Kidney epithelial cell (primary cell): ENCODE measurements at regions not wholly inside any gene's neighbourhood (a gene's known extent, or its start where the extent isn't known, plus 50 kb on each side); places are given as distances from the start of the nearest gene placed in this dataset.

Experiments
- DNase-seq: peaks from one replicate; pipeline ENCODE4 v3.0.0-alpha.2; 2010; ENCODE audit warnings: low read depth
- H3K27me3 ChIP-seq: 2 replicates; pipeline ENCODE4 v1.6.0; 2011; ENCODE audit warnings: low read length; ENCODE audit not compliant: control insufficient read depth, insufficient read depth
- H3K36me3 ChIP-seq: 2 replicates; pipeline ENCODE4 v1.5.1; 2011; ENCODE audit warnings: low read length; ENCODE audit not compliant: control insufficient read depth, insufficient read depth
- H3K4me3 ChIP-seq: 2 replicates; pipeline ENCODE4 v1.5.1; 2011; ENCODE audit warnings: low read depth, mild to moderate bottlenecking, control low read depth, low read length
- CTCF ChIP-seq: IDR thresholded peaks from 2 replicates; pipeline ENCODE4 v1.5.1; 2011; ENCODE audit warnings: mild to moderate bottlenecking, moderate library complexity, low read length, control low read depth, inconsistent platforms; ENCODE audit not compliant: insufficient read depth, poor library complexity, severe bottlenecking

GRCh38 chr5:90111364-90112032, 298.1 kb downstream of the CETN3 start:
- H3K4me3 ChIP-seq, result no peak overlapping the region
- no peak for TF ChIP-seq CTCF
- no peaks in the 10 kb centered on the region for H3K36me3 ChIP-seq
- no peak for DNase-seq
- no peaks in the 10 kb centered on the region for H3K27me3 ChIP-seq

- no peak for TF ChIP-seq CTCF
- Histone ChIP-seq H3K4me3 (no peak overlapping the region), H3K36me3 (no peaks in the 10 kb centered on the region), H3K27me3 (no peaks in the 10 kb centered on the region)
- no peak for DNase-seq
Measured at GRCh38 chr5:90109285-90109684, 300.3 kb downstream of the CETN3 start.

DNA sequence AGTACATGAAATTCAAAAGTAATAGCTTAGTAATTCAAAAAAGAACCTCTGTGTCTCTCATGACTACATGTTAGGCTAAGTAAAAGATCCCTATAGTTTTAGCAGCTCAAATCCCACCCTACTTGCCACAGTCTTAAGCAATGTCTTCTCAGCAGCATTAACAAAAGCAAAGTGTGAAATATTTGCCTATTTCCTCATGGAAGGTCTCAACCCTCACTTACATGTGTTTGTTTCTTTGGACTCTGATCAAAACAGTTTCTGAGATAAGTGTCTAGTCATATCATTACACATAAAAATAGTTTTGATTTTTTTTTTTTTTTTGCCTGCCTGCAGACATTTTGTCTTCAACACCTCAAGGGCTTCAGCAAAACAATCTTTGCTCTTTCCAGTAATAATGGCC, 310.5 kb downstream of the CETN3 start:
- Histone ChIP-seq H3K27me3 (no peaks in the 10 kb centered on the region), H3K4me3 (no peak overlapping the region), H3K36me3 (no peaks in the 10 kb centered on the region)
- no peak for TF ChIP-seq CTCF
- DNase-seq, result no peak

DNA sequence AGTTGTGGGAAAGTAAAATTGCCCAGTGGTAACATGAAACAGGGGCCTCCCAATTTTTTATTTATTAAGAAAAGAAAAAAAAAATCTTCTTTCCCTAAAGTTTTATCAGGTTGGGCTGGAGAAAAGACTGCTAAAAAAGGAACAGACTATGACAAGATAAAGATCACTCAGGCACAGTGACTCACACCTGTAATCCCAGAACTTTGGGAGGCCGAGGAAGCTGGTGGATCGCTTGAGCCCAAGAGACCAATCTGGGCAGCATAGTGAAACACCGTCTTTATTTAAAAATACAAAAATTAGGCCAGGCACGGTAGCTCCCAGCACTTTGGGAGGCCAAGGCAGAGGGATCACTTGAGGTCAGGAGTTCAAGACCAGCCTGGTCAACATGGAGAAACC, 312.5 kb downstream of the CETN3 start:
- Histone ChIP-seq H3K36me3 (no peaks in the 10 kb centered on the region), H3K4me3 (no peak overlapping the region), H3K27me3 (no peaks in the 10 kb centered on the region)
- no peak for DNase-seq
- TF ChIP-seq CTCF, result no peak

DNA sequence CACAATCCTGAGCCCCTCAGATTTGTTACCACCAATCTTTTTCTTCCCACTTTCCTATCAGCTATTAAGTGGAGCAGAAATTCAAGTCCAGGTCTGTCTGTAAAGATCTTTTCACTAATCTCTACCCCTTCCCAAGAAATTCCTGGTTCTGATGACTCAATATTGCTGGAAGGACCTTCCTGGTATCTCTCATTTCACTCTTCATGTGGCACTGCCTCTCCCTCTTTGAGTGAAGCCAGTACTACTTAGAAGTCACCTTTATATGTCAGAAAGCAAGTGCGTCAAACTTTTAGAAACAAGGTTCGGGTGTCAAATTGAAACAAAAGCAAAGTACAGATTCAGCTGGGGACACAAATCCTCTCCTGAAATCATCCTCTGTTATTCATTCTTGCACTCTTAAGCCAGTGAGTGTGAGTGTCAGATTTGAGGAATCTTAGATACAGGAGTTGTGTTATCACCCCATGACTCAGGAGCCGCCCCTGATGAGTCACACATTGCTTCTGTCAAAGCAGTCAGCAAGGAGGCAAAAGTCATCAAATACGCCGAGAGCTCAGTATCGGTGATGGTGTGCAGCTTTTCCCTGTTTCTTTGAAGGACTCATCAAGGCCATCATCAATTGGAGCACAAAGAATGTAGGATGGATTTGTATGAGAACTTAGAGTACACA, 313.0 kb downstream of the CETN3 start:
- TF ChIP-seq CTCF, result no peak
- Histone ChIP-seq H3K4me3 (no peak overlapping the region), H3K27me3 (no peaks in the 10 kb centered on the region), H3K36me3 (no peaks in the 10 kb centered on the region)
- DNase-seq, result peak; percentile 48
